Activated CD8-positive, alpha-beta memory T cell treated with anti-CD3 and anti-CD28 coated beads for 48 hours (primary cell): ENCODE measurements at regions not wholly inside any gene's neighbourhood (a gene's known extent, or its start where the extent isn't known, plus 50 kb on each side); places are given as distances from the start of the nearest gene placed in this dataset.
"Not testable (repeated sequence)": the region's sequence is repeated elsewhere in the genome, so short reads cannot be mapped to it uniquely, and the experiment has no call there.

ENCODE experiments used
- DNase-seq, 3 experiments: peaks; one replicate each; pipeline ENCODE4 v3.0.0-alpha.2; 2020; ENCODE audit warnings: low read depth in 2 of 3, low spot score in 2 of 3

- DNase-seq: no peak
Measured at GRCh38 chr21:14827468-14827867, 237.3 kb downstream of the NRIP1 start.

GRCh38 chr21:14826630-14827029 lies 238.2 kb downstream of the NRIP1 start:
- no peak for DNase-seq

- no peak for DNase-seq
Measured at GRCh38 chr21:14825514-14825974, 239.3 kb downstream of the NRIP1 start.

GRCh38 chr21:14824126-14824525 lies 240.7 kb downstream of the NRIP1 start:
- DNase-seq: no peak

GRCh38 chr21:14817311-14817710 lies 247.5 kb downstream of the NRIP1 start:
- DNase-seq: no peak

GRCh38 chr21:14814991-14815390 lies 249.8 kb downstream of the NRIP1 start:
- no peak for DNase-seq

- no peak for DNase-seq
Measured at GRCh38 chr21:14814282-14814681, 250.5 kb downstream of the NRIP1 start.

GRCh38 chr21:14804170-14804569 lies 258.1 kb upstream of the SAMSN1 start:
- not testable (repeated sequence) for DNase-seq

GRCh38 chr21:14797543-14797942 lies 251.4 kb upstream of the SAMSN1 start:
- no peak for DNase-seq

- DNase-seq: no peak
Measured at GRCh38 chr21:14787312-14787711, 241.2 kb upstream of the SAMSN1 start.

GRCh38 chr21:14785679-14786078 lies 239.6 kb upstream of the SAMSN1 start:
- no peak for DNase-seq

- peak in 1 of 3 experiments; percentile 6 for DNase-seq
Measured at GRCh38 chr21:14773777-14774345, 227.7 kb upstream of the SAMSN1 start.

GRCh38 chr21:14771593-14771992 lies 225.5 kb upstream of the SAMSN1 start:
- no peak for DNase-seq

- no peak for DNase-seq
Measured at GRCh38 chr21:14768042-14768441, 221.9 kb upstream of the SAMSN1 start.

- DNase-seq: no peak
Measured at GRCh38 chr21:14767192-14767852, 221.2 kb upstream of the SAMSN1 start.

GRCh38 chr21:14766241-14766640 lies 220.1 kb upstream of the SAMSN1 start:
- DNase-seq: no peak

GRCh38 chr21:14763695-14764064 lies 217.6 kb upstream of the SAMSN1 start:
- DNase-seq: no peak

GRCh38 chr21:14762734-14763694 lies 216.9 kb upstream of the SAMSN1 start:
- DNase-seq: no peak

GRCh38 chr21:14762327-14762726 lies 216.2 kb upstream of the SAMSN1 start:
- DNase-seq: no peak

GRCh38 chr21:14759285-14759684 lies 213.2 kb upstream of the SAMSN1 start:
- no peak for DNase-seq

- no peak for DNase-seq
Measured at GRCh38 chr21:14758849-14759248, 212.7 kb upstream of the SAMSN1 start.
